ENCODE measurements at regions not wholly inside any gene's neighbourhood (a gene's known extent, or its start where the extent isn't known, plus 50 kb on each side); places are given as distances from the start of the nearest gene placed in this dataset.
A peak's percentile ranks its signal among the peaks of the same experiment; 100 is the strongest.

DNA sequence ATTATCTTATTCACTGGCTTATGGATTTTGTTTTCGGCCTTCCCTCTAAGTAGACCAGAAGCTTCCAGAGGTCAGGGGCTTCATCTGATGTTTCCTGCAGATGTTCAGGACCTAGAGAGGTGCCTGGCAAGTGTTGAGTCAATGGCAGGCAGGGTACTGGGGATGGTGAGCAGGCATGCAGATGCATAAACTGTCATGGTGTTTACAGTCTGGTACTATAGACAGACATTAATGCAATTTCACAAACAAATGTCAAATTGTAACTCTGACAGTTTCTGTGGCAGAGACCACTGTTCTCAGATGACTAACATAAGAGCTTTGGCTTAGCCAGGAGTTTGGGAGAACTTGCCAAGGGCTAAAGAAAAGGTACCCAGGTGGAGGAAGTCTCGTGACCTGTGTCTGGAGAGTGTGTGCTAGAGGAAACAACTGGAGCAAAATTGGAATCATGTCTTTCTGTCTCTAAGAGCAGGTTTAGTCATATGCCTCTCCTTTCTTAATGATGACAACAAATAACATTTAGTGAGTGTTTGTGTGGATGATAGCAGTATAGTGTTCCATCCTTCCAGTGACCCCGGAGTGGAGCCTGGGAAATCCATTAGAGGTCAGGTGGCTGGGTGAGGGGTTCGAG lies 53.7 kb upstream of the TRAK1 start:
- DNase-seq: no peak

DNA sequence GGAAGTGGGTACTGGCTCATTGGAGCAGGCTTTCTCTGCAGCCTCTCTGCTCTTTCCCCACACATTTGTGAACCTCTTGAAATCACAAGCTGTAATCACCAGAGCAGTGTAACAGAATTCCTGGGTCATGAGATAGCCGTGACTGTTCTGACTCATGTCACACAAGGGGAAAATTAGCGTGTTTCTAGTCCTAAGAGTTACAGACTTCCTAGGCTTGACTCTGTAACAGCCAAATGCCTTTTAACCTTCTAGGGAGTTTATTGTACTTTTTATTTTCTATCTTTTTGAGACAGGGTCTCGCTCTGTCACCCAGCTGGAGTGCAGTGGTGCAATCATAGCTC lies 54.7 kb upstream of the TRAK1 start:
- DNase-seq: no peak

DNA sequence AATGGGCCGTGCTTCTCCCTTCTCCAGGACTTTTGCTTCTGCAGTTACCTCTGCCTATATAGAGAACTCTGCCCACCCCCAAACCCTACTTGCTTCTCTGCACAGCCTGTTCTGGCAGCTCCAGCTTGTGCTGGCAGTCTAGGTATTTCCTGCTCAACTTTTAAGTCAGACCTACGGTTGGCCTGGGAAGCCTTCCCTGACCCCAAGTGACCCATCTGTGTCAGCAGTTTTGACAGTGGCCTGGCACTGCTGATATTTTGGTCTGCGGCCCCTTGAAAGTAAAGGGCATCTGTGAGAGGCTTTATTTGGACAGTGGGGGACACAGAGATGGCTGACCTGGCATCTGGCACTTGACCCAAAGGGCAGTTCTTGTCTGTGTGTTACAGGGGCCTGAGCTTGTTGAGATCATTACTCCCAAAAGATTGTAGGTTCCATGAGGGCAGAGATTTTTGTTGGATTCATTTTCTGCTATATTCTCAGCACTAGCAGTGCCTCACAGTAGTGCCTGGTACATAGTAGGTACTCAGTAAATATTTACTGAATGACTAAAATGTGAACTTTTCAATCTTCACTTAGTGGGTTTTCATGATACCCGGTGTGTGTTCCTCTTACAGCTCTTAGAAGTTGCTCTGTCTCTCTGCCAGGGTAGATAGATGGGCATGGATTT lies 55.2 kb upstream of the TRAK1 start:
- DNase-seq: no peak

DNA sequence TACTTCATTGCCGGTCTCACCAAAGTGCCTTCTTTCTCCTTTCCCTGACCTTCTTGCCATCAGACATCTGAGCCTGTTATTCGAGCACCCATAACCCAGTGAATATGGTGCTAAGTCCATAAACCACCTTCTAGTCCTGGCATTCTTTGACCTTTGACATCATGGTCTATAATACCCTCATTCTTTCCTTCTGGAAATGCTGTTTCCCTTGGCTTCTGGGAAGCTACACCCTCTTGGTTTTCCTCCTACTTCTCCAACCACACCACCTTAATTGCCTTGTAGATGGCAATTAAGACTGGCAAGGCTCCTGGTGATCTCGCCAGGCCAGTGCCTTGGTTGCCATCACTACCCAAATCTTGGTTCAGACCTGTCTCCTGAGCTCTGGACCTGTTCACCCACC lies 56.1 kb upstream of the TRAK1 start:
- no peak for DNase-seq

- DNase-seq: no peak
Observed at GRCh38 chr3:42033741-42034140, 57.4 kb upstream of the TRAK1 start.

GRCh38 chr3:42032693-42033349 lies 58.3 kb upstream of the TRAK1 start:
- DNase-seq: no peak

DNA sequence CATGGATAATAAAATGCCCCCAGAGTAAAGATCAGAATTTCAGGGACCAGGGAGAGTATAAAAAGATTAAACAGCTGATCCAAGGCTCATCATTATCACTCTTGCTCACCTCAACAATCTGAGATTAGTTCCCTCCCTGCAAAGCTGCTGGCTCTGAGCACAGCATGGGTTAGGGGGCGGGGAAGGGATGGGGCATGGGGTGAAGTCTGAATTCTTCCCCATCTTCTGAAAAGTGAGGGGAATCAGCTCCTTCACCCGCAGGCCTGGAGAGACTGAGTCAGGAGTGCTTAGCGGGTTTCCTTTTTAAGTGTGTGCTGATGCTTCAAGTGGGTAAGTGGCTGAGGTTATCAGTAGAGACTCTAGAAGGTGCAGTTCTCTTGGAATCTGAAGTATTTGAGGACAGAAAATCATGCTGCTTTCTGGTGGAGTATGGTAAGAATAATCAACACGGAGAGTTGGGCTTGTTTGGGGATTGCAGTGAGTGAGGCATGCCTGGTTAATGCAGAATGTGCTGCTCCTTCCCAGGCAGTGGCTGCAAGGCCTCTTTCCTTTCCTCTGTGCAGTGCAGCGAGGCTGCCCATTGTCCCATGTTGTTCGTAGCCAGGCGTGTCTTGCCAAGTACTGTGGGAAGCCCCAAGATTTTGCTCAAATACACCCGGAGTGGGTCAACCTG lies 59.2 kb upstream of the TRAK1 start:
- no peak for DNase-seq

GRCh38 chr3:42028474-42028873 lies 62.7 kb upstream of the TRAK1 start:
- no peak for DNase-seq

- no peak for DNase-seq
Observed at GRCh38 chr3:42027571-42027970, 63.6 kb upstream of the TRAK1 start.

DNA sequence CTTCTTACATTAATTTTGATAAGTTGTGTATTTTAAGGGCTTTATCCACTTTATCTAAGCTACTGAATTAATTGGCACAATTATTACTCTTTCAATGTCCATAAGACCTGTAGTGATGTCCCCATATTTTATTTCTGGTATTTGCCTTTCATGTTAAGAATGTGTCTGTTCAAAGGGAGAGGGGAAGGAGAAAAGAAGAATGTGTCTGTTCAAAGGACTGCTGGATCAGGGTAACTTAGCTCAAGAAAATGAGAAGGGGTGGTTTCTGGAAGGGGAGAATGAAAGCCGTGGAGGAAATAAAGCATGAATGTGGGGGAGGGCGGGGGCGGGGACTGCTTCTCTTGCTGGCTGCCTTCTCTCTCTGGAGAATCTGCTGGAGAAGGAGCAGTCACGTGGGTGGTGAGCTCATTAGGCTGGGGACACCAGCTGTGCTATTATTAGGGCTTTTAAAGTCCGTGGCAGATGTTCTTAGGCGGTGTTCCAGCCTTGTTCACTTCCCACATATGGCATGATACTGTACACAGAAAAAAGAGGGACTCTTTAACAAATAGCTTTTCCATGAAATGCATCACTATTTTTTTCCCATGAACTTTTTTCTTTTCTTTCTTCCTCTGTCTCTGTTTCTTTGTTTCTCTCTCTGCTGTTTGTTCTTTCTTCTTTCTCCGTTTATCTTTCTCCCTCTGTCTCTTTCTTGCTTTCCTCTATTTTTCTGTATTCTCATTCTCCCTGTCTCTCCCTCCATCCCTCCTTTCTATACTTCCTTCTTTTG lies 63.7 kb upstream of the ULK4 start:
- DNase-seq: peak; percentile 31

DNA sequence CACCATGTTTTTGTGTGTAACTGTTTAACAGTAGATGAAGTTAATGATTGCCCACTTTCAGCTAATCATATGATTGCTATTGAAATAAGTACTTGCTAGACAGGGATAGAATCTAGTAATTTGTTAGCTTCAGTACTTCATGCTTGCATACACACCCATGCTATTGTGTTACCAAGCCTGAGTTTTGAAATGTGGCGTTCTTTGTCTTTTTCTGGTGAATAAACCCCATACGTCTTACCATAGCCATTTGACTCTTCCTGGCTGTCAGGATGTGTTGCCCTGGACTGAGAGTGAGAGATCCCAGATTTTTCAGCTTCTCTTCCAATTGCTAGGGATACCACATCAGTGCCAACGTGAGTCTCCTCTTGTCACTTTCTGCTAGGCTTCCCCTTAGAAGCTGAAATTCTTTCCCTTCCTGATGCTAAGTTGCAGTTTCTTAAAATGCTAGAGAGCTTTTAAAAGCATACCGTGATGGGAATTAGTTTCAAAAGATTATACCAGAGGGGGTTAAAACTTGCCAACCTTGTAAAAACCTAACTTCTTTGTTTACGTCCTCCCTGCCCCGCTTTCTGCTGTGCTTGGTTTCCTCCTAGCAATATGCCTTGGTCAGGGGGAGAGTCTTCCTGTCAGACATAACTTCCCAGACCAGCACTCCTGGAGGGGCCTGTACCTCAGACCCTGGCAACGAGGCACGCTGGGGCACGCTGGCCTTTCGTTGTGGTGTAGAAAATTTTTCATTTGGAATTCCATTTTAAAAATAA lies 62.9 kb upstream of the ULK4 start:
- DNase-seq: no peak

DNA sequence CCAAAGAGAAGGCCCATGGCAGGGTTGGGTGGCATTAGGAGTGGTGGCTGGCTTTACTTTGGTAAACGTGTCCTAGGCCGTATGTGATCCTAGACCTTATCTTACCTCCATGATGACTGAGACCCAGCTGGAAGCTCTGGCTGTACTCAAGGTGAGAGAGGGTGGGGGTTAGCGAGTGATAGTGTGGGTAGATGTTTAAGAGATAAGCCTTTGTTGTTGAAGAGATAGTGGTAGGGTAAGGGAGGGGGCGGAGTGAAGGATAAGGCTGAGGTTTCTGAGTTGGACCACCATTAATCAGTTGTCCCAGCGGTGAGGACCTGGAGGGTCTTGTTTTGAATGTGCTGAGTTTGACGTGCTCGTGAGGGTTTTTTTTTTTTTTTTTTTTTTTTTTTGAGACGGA lies 61.5 kb upstream of the ULK4 start:
- no peak for DNase-seq

DNA sequence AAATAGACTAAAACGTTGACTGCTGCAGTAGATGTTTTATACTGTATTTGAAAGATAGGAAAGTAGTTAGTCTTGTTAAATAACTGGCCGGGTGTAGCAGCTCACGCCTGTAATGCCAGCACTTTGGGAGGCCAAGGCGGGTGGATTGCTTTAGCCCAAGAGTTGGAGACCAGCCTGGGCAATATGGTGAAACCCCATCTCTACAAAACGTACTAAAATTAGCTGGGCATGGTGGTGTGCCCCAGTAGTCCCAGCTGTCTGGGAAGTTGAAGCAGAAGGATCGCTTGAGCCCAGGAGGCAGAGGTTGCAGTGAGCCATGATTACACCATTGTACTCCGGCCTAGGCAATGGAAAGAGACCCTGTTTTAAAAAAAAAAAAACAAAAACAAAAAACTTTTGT lies 60.5 kb upstream of the ULK4 start:
- no peak for DNase-seq

DNA sequence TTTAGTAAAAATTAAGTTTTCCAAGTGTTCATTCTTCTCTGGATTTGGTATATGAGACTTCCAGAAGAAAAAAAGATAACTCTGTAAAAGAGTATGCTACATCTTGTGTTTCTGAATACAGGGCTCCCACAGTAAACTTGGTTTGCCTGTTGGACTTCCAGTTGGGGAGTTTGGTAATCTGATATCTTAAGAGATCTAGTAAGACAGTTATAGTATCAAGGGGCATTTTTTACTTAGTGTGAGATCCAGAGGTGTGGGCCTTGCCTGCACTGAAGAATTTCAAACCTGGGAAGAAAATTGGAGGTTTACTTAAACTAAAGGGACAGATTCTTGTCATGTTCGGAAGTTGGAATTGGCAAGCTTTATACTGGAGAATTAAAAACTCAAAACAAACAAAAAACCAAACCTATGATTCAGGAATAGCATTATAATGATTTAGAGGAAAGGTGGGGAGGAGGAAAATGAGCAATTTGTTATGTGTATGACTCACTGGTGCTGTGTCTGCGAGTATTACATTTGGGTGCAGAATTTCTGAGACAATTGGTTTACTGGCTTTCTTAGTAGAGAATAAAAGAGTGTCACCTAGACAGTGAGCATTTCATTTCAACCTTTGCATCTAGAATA lies 58.9 kb upstream of the ULK4 start:
- DNase-seq: no peak

DNA sequence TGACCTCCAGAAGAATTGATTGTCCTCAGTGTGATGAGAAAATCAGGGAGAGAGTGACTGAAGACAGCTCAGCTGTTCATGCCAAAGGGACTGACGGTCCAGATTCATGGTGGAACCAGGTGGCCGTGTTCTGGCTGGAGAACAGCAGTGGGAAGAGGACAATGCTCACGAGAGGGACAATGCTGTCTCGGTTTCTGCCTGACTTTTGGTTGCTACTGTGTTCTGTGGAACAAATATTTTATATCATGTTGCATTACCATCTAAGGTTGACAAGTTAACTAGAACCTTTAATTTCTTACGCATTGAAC lies 58.0 kb upstream of the ULK4 start:
- no peak for DNase-seq

DNA sequence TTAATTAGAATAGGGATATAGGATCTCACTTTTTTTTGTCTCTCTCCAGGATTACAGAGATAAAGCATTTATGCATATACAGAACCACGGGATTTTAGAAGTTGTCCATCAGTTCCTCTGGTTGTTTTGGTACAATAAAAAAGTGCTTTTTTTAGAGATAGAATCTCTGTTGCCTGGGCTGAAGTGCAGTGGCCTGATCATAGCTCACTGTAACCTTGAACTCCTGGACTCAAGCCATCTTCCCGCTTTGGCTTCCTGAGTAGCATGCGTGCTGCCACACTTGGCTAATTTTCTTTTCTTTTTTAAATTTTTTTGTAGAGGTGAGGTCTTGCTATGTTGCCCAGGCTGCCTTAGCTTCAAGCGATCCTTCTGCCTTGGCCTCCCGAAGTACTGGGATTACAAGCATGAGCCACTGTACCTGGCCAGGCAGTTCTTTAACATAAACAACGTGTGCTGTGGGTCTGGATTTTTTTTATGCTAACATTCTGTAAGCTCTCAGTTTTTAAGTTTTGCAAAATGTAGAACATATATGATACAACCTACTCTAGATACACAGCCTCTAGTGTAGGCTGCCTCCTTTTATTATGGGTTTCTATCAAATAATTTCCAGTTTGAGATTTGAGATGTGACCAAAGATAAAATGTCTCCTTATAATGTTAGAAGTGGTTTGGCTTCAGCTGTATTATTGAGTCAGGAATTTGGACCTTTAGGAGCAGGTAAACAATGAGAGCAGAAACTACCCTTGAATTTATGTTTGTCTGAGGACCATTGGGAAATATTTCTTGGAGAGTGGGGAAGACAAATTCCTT lies 57.4 kb upstream of the ULK4 start:
- DNase-seq: no peak

GRCh38 chr3:42014921-42015533 lies 53.1 kb upstream of the ULK4 start:
- DNase-seq: no peak

DNA sequence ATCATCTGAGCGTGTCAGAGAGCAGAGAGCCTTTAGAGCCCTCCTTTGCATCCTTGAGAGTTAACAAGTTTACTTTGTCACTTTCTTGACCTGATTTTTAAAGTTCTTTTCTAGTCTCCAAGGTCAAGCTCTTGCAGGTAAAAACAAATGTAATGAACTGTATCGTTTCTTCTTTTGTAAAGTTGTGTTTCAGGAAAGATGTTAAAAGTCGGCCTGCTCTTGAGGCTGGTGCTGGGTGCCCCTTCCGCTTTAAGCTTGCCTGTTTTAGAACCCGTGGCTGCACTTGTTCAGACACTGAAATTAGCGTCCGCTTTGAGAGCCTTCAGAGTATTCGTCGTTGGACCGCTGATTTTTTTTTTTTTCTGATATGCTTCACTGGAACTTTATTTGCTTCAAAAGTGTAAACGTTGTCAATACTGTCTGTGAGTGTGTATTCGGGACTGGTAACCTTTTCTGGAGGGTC lies 52.6 kb upstream of the ULK4 start:
- DNase-seq: no peak

DNA sequence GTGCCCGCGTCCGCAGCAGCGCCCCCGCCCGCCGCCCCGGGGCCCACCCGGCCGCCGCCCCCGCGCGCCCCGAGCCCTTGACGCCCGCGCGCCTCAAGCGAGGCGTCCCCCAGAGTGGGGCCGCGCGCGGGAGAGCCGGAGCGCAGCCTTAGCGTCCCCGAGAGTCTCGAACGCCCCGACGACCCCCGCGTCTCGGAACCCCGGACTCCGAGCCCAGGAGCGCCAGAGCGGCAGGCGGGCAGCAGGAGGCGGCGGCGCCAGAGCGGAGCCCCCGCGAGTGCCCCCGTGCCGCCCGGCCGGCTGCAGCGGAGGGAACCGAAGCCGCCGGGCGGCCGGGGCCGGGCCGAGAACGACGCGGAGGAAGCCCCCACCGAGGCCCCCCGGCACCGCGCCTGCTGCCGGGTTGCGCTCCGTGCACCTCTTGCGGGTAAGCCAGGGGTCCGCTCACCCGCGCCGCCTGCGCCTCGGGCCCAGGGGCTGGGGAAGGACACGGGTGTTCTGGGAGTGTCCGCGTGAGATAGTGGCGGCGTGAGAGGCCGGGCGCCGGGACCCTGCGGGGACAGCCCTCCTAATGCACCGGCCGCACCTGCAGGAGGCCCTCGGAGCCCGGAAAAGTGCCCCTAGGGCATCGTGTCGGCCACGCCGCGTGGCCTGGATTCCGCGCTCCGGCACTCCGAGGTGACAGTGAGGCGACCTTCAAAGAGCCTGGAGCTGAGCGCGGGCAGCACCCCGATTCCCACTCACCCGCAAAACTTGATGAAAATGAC lies 52.0 kb upstream of the ULK4 start:
- DNase-seq: no peak

All from NCI-H2107 (cell line).